ENCODE measurements at regions not wholly inside any gene's neighbourhood (a gene's known extent, or its start where the extent isn't known, plus 50 kb on each side); places are given as distances from the start of the nearest gene placed in this dataset.

DNA sequence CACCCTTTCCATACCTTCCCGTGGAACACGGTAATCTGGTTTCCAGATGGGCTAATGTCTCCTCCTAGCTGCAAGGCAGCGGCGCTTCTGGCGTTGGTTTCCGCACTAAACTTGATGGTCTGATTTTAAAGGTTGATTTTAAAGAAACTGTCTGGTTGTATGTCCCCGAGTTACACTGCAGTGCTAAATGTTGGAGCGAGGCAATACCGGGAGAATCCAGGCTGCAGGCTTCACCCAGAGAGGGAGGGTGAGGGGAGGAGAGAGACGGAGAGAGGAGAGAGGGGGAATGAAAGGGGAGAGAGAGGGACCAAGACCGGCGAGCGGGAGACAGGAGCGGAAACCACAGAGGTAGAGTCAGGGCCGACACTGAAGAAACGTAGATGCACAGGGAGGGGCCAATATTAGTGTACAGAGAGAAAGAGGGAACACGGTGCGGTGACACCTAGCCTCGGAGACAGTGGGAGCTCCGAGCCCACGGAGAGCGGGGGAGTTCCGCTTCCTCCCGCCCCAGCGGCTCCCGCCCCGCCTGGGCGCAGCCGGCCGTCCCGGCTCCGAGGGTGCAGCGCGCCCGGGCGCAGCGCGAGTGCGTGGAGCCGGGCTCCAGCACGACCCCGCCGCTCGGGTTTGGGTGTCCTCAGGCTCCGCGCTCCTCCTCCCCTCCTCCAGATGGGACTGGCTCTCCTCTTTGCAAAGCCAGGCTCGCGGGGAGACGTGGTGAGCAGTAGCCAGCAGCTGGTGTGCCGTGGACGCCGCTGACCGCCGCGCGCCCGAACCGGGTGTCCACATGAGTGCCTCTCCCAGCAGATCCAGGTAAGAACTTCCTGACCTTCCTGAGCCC, 71.9 kb upstream of the GRAMD1B start:
- H3K9me3 ChIP-seq: no peaks in the 10 kb centered on the region
- H3K4me1 ChIP-seq: peaks cover 8 to 13% of the 10 kb centered on the region in 2 donors
- DNase-seq: peak; percentile 40 to 63
- H3K4me3 ChIP-seq (replicated peaks in 1 of 3): peak overlapping the region in 2 of 3 donors; percentile 12 to 52
- intact Hi-C loops (cut with DNase I): no loop called here
- H3K27me3 ChIP-seq: no peaks in the 10 kb centered on the region
- TF ChIP-seq, protein P1, sequence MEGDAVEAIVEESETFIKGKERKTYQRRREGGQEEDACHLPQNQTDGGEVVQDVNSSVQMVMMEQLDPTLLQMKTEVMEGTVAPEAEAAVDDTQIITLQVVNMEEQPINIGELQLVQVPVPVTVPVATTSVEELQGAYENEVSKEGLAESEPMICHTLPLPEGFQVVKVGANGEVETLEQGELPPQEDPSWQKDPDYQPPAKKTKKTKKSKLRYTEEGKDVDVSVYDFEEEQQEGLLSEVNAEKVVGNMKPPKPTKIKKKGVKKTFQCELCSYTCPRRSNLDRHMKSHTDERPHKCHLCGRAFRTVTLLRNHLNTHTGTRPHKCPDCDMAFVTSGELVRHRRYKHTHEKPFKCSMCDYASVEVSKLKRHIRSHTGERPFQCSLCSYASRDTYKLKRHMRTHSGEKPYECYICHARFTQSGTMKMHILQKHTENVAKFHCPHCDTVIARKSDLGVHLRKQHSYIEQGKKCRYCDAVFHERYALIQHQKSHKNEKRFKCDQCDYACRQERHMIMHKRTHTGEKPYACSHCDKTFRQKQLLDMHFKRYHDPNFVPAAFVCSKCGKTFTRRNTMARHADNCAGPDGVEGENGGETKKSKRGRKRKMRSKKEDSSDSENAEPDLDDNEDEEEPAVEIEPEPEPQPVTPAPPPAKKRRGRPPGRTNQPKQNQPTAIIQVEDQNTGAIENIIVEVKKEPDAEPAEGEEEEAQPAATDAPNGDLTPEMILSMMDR (IDR thresholded peaks at IDR 0.05): peak in 4 of 6 experiments; percentile 23 to 40 (median 26)
- no peak for TF ChIP-seq POLR2A (IDR thresholded peaks at IDR 0.05)
- H3K36me3 ChIP-seq: no peaks in the 10 kb centered on the region
- WGBS, 2 donors: 1% methylated on average over 19 to 32 of the region's 58 CpGs
- peak overlapping the region in 1 of 3 donors; percentile 36 for H3K27ac ChIP-seq

DNA sequence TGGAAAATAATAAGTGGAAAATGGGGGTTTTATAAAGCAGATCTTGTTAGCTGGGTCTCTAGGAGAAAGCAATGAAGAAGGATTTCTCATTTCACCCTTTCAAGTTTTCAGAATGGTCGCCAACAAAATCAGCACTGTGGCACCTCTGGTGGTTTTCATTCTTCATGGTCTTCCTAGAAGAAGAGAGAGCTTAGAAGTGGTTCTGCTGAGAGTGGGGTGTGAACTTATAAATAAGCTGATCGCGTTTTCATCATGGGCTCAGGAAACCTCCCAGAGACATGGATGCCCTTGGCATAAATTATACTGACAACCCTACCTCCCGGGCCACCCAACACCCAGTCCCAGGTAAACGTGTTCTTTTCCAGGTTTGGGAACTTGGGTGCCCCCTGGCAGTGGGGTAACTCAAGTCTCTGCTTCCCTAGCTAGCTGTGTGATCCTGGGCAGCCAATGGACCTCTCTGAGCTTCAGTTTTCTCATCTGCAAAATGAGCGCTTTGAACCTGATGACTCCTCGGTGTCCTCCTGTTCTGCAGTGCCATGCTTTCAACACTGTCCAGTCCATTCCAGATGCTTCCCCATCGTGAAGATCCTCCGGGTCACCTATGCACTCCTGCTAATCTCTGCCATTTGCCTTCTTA, 72.6 kb upstream of the GRAMD1B start:
- peaks cover 4 to 6% of the 10 kb centered on the region in 2 donors for H3K4me1 ChIP-seq
- H3K9me3 ChIP-seq: no peaks in the 10 kb centered on the region
- peak overlapping the region in 1 of 3 donors; percentile 52 for H3K4me3 ChIP-seq (replicated peaks in 1 of 3)
- no peaks in the 10 kb centered on the region for H3K36me3 ChIP-seq
- 58 to 62% methylated on average over 9 of the region's 9 CpGs for WGBS, 2 donors
- no peak for TF ChIP-seq POLR2A (IDR thresholded peaks at IDR 0.05)
- TF ChIP-seq, protein P1 (IDR thresholded peaks at IDR 0.05): no peak
- peak overlapping the region in 1 of 3 donors; percentile 36 for H3K27ac ChIP-seq
- intact Hi-C loops (cut with DNase I): no loop called here
- H3K27me3 ChIP-seq: no peaks in the 10 kb centered on the region
- DNase-seq: no peak

DNA sequence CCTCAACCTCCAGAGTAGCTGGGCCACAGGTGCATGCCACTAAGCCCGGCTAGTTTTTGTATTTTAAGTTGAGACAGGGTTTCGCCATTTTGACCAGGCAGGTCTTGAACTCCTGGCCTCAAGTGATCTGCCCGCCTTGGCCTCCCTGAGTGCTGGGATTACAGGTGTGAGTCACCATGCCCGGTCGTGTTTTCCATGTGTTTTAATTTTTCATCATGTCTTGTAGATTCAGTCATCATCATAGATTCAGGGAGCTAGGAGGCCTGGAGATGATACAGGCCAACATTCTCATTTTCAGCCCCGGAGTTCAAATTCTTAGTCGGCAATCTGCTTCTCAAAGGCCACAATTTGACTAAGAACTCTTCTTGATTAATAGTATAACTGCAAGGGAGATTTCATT, 73.5 kb upstream of the GRAMD1B start:
- Histone ChIP-seq H3K27ac (no peak overlapping the region), H3K27me3 (no peaks in the 10 kb centered on the region), H3K9me3 (no peaks in the 10 kb centered on the region), H3K4me1 (peaks cover 4 to 5% of the 10 kb centered on the region in 2 donors), H3K4me3 (replicated peaks in 1 of 3) (no peak overlapping the region), H3K36me3 (no peaks in the 10 kb centered on the region)
- intact Hi-C loops (cut with DNase I): no loop called here
- WGBS, 2 donors: 94 to 96% methylated on average over 7 of the region's 7 CpGs
- no peak for DNase-seq
- no peak for TF ChIP-seq POLR2A (IDR thresholded peaks at IDR 0.05)
- TF ChIP-seq, protein P1 (IDR thresholded peaks at IDR 0.05): no peak

DNA sequence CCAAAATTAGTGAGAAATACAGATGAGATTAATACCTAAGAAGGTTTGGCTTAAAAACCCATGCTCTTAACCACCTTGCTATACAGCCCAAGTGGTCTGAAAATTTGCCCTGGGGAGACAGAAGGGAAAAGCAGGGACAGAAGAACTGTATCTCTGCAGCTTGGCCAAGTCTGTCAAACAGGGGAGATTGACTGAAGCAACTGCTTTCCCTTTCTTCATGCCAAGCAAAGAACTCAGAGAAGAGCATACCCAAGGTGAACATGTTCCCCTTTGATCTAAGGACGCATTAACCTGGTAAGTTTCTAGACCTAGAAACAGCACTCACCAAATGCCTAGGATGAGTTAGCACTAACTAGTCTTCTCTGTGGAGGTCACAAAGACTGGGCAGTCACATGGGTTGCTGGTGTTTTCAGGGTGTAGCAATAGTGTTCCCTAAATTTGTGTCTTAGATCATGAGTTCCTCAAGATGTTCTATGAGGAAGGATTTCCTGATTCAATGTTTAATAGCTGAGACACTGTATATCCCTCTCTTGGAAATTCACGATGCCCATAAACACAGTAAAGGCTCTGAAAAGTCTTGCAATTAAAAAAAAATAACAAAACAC, 75.6 kb upstream of the GRAMD1B start:
- Histone ChIP-seq H3K4me1 (peaks cover 4 to 5% of the 10 kb centered on the region in 2 donors), H3K27ac (no peak overlapping the region), H3K9me3 (no peaks in the 10 kb centered on the region), H3K27me3 (no peaks in the 10 kb centered on the region), H3K36me3 (no peaks in the 10 kb centered on the region), H3K4me3 (replicated peaks in 1 of 3) (no peak overlapping the region)
- intact Hi-C loops (cut with DNase I): no loop called here
- 96 to 98% methylated on average over 2 of the region's 2 CpGs for WGBS, 2 donors
- TF ChIP-seq POLR2A (IDR thresholded peaks at IDR 0.05): no peak
- TF ChIP-seq, protein P1 (IDR thresholded peaks at IDR 0.05): no peak
- no peak for DNase-seq

Measured in thyroid gland (tissue), 4 donors.